ENCODE measurements at regions not wholly inside any gene's neighbourhood (a gene's known extent, or its start where the extent isn't known, plus 50 kb on each side); places are given as distances from the start of the nearest gene placed in this dataset.
"Not testable (repeated sequence)": the region's sequence is repeated elsewhere in the genome, so short reads cannot be mapped to it uniquely, and the experiment has no call there.

DNA sequence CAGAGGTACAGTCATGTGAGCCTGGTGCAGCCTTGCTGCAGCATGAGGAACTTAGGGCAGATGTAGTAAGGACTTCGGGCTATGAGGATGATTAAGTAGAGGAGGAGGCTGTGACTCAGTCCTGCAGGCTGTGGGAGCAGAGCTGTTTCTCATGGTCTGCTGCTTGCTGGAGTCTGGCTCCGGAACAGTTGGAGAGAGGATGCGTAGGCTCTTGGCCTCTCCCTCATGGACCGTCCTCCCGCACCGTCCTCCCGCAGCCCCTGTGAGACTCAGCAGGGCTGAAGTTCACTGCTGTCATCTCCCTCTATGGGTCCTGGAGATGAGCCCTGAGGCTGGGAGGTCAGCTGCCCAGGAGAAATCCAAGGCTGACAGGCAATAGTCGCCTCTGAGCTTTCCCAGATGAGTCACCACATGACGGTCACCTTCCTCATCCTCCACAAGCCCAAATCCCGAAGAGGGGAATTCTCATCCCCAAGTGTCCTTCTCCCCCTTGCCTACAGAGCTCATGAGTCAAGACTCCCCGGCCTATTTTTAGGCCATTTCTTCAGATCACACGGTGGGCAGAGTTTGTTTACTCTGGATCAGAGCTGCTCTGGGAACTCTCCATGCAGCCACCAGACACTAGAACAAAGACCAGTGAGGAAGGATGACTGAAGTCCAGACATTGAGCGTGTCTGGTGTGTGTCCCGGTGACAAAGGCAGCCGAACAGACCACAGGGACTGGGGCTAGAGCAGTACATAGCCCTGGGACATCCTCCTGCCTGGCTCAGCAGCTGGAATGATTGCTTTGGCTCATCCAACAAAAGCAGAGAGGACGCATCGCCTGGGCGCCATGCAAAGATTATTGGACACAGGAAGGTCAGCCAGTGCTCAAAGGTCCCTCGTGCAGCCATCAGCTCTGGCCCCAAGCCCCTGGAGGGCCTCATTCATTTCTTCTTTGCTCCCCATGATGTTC lies 134.5 kb downstream of the NPIPB11 start:
- DNase-seq: not testable (repeated sequence)

DNA sequence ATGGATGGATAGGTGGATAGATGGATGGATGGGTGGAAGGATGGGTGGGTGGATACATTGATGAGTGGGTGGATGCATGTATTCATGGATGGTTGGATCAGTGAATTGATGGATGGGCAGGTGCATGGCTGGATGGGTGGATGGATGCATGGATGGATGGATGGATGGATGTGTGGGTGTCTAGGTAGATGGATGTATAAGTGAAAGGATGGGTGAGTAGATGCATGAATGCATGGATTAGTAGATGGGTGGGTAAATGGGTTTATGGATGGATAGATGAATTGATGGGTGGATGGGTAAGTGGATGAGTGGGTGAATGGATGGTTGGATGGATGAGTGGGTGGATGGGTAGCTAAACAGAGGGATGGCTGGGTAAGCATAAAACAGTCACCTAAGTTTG lies 135.6 kb downstream of the NPIPB11 start:
- DNase-seq: not testable (repeated sequence)

DNA sequence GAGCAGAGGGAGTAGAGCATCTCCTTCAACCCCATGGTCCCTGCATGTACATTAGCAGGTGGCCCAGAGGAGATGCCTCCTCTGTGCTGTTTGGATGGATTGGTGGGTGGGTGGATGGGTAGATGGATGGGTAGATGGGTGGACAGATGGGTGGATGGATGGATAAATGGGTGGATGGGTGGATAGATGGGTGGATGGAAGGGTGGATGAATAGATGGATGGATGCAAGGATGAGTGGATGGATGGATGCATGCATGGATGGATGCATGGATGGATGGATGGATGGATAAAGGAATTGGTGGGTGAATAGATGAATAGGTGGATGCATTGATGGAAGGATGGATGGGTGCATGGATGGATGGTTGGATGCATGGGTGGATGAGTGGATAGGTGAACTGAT lies 136.5 kb downstream of the NPIPB11 start:
- not testable (repeated sequence) for DNase-seq

DNA sequence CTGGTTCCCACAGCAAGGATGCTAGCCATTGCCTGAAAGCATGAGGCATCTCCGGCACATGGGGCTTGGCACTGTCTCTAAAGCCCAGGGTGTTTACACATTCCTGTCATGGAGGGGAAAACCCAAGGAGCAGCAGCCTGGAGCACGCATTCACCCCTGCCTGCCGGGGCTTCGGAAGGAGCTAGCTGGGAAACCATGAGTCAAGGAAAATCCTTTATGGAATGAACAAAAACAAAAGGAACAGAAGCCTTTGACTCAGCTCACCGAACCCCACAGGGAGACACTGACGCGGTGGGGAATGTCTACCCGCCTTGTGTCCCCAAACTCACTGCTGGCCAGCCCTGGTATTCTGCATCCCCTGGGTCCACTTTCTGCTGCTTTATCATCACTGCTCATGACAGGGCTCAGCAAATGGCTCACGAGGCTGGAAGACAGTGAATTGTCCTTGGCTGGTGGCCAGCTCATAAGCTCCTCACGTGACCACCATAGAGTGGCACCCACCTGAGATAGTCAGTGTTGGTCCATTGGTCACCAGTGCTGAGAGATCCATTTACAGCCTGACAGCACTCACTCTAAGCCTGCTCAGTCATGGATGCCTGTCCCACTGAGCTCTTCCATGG lies 137.2 kb downstream of the NPIPB11 start:
- not testable (repeated sequence) for DNase-seq

DNA sequence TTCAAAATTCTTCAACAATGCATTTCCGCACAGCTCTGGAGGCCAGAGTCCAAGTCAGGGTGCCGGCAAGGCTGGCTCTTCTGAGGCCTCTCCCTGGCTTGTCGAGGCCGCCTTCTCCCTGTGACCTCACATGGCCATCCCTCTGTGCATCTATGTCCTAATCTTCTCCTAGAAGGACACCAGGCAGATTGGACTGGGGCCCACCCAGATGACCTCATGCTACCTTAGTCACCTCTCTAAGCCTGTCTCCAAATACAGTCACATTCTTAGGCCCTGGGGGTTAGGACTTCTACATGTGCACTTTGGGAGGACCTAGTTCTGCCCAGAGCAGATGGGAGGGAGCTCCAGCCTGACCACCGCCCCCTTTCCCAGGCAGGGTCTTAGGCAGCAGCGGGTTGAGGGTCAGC lies 137.7 kb downstream of the NPIPB11 start:
- DNase-seq: not testable (repeated sequence)

DNA sequence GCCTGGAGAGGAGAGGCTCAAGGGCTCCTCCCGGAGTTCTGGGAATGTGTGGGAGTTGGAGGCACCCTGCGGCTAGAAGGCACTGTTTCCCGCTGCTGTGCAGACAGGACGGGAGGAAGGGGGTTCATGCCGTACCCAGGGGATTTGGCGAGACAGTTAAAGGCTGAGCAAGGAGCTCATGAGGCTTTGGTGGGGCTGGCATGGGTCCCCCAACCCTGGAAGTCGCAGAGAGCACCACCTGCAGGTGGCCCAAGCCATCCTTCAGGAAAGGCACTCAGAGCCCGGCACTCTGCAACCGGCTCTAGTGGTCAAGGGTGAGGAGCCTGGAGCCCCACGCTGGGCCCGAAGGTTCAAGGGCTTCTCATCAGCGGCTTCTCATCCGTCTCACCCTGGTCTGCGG lies 138.2 kb downstream of the NPIPB11 start:
- DNase-seq: not testable (repeated sequence)

DNA sequence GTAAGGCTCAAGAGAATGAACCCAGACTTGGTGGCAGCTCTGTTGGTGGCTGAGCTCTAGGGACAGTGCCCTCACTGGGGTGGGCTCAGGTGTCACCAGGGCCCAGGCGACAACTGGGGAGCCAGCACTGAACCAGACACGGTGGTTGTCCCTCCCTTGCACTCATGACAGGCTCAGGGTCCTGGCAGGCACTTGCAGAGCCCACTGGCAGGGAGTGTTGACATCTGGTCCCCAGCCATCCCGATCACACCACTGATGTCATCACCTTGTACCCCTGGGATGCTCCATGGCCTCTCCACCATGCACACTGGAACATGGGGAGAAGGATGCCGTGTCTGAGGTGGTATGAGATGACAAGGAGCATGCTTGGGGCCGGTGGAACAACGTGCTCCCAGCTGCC lies 138.6 kb downstream of the NPIPB11 start:
- DNase-seq: not testable (repeated sequence)

DNA sequence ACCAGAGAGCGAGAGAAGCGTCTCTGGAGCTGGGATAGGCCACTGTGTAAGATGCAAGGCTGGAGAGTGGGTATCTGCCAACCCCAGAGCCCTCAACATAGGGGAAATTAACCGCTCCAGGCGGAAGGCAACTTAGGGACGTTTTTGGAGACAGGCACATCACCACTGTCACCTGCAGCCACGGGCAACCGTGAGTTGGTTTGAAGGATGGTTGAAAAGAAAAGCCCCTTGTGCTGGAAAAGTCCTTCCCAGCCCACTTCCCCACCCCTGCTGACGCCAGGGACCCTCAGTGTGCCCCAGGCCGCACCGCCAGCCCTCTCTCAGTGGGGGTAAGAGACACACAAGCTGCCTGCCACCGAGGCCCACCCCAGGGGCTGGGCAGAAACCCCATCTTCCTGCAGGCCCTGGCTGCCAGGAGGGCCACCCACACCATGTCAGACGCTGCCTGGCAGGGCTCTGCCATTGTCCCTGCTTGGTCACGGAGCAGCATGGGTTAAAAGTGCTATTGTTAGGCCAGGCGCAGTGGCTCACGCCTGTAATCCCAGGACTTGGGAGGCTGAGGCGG lies 139.4 kb downstream of the NPIPB11 start:
- DNase-seq: not testable (repeated sequence)

DNA sequence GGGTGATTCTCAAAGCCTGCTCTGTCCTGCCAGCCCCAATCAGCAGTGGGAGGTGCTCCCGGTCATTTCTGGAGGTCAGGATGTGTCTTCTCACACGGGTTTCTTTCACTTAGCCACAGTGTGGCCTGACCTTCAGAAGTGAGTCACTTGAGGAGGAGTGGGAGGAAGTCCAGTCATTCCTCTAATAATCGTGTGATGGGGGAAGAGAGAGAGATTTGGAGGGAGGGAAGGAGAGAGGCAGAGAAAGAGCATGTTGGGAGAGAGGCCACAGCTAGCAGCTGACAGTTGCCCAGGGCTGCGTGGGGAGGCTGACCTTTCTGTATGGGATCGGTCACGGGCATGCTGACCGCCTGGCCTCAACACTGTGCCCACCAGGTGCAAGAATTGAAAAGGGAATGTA lies 139.9 kb downstream of the NPIPB11 start:
- DNase-seq: not testable (repeated sequence)

DNA sequence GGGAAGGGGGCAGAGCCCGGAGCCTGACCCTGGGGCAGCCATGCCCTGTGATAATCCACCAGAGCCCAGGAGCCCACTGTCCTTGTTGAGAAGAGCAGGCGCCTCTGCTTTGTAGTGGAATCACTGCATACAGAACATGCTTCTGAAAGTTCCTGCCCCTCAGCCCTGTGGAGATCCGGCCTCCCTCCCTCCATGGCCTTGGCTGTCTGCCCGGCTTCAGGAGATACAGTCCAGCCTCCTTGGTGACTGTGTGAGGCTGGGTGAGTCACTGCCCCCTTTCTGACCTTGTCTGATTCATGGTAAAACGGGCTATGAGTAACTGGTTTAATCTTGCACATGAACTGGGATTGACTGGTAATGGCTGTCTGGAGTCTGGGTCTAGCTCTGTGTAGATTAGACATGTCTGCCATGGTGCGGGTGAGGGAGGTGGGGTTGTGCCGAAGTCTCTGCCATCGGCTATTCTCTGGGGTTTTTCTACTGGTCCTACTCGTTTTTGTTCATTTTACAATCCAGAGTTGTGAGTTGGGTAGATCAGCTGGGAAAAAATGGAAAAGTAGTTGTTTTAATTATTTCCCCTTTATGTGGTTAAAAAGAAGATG lies 141.2 kb downstream of the NPIPB11 start:
- DNase-seq: not testable (repeated sequence)

DNA sequence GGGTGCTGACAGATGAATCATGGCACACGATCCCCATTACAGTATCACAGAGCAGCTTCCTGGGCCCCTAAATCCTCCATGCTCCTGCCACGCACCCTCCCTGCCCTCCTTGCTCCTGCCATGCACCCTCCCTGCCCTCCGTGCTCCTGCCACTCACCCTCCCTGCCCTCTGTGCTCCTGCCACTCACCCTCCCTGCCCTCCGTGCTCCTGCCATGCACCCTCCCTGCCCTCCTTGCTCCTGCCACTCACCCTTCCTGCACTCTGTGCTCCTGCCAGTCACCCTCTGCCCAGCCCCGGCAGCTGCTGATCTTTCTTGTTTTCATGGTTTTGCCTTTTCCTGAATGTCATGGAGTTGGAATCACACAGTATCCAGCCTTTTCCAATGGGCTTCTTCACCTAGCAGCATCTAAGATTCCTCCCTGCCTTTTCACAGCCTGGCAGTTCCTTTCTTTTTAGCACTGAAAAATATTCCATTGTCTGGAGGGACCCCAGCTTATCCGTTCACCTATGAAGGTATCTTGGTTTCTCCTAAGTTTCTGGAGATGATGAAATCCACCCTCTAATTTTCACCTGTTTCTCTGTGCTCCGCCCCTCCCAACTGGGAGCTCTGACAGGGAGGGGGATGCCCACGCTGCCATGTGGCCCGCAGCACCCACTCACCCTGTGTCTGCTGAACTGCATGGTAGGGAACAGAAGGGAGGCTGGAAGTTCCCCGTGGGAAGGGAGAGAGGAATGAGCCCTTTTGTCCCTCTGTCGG lies 142.3 kb downstream of the NPIPB11 start:
- not testable (repeated sequence) for DNase-seq

DNA sequence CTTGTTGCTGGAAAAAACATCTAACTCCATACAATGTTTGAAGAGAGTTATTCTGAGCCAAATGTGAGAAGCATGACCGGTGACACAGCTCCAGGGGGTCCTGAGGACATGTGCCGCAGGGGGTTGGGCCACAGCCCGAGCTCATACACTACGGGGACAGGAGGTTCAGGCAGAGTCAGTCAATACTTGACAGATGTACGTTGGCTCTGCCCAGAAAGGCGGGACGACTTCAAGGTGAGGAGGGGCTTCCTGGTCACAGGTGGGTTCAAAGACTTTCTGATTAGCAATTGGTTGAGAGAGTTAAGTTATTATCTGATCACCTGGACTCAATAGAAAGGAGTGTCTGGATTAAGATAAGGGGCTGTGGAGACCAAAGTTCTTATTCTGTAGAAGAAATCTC lies 143.8 kb downstream of the NPIPB11 start:
- not testable (repeated sequence) for DNase-seq

DNA sequence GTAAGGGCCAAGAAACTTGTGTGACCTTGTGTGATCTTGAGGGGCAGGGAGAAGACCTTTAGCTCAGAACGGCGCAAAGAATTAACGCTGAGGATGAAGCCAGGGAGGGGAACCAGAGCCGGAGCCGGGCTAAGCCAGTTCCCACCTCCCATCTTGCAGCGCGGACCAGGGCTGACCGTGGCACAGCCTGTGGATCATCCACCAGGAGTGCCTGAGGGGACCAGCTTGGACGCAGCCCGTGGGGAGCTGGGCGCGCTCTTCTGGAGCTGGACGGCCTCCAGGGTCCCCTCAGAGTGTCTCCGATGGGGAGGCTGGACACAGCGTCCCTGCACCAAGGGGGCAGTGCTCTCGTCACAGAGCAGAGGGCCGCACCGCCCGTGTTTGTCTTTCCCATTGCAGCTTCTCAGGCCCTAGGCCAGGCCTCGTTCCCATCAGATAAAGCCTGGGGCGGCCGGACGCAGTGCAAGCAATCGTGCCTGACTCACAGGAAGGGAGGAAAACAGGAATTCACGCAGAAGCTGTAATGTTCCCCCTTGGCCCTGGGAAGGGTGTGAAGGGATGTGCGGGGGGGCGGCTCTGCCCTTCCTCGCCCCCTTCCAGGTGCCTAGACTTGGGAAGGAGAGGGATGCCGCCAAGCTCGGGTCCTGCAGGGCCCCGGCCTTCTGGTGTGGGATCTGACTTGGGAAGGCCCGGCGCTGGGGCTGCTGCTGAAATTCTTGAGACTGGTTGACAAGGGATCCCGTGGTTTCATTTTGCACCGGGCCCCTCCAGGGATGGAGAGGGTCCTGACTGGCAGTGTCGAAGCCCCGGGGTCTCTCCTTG lies 144.9 kb downstream of the NPIPB11 start:
- DNase-seq: not testable (repeated sequence)

DNA sequence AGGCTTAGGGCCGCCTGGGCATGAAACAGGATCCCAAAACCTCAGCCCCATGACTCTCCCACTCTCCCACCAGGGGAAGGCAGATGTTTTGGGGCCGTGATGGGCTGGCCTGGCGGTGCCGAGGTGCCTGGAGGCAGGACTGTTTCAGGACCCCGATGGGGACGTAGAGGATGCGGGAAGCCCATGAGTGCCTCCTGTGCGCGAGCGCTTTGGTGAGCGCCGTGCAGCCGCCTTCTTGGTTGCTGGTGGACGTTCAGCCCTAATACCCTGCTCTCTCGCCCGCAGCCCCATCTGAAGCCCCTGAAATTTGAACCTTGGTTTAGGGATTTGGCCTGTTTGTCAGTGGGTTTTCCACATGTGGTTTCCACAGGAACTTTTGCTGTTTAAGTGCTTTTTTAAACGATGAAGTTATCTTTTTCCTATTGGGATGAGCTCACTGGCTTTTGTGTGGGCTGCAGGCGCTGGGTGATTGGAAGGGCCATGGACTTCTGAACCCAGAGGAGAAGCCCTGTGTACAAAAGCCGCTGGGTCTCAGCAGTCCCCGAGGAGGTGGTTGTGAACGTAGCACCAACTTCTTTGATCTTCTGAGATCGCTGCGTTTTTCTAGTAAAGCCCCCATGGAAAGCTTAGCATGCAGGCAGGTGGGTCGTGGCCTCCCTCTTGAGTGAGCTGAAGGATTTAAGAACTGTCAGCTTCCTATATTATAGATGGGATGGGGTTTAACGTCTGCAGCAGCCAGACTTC lies 145.7 kb downstream of the NPIPB11 start:
- not testable (repeated sequence) for DNase-seq

DNA sequence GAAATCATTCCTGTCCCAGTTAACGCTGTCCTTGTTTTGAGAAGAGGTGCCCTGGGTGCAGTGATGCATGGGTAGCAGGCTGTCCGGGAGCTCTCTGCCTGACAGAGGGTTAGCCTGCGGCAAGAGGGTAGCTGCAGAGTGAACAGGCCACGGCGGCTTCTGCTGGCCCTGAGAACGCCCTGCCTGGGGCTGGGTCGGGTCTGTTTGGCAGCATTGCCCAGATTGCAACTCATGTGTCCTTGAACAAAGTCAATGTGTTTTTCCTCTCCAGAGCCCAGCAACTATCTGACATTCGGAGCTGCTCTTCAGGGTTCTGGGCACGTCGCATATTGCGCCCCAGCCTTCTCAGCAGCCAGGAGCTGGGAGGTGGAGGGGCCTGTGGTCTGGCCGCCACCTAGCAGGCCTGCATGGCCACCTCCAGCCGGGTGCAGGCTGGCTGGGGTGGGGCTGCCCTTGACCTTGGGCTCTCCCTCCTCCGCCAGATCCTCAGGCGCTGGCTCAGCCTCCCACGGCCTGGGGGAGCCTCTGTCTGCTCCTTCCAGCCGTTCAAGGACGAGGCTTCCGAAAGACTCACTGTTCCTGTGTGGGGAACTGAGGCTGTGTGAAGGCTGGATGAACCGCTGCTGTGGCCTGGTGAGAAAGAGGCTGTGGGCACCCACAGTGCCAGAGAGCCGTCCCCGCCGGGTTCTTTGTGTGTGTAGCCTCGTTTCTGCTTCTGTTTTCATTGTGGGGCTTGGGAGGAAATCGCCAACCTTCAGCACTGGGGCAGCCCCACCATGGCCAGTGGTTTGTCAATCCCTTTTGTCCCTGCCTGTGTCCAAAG lies 146.7 kb downstream of the NPIPB11 start:
- DNase-seq: not testable (repeated sequence)

DNA sequence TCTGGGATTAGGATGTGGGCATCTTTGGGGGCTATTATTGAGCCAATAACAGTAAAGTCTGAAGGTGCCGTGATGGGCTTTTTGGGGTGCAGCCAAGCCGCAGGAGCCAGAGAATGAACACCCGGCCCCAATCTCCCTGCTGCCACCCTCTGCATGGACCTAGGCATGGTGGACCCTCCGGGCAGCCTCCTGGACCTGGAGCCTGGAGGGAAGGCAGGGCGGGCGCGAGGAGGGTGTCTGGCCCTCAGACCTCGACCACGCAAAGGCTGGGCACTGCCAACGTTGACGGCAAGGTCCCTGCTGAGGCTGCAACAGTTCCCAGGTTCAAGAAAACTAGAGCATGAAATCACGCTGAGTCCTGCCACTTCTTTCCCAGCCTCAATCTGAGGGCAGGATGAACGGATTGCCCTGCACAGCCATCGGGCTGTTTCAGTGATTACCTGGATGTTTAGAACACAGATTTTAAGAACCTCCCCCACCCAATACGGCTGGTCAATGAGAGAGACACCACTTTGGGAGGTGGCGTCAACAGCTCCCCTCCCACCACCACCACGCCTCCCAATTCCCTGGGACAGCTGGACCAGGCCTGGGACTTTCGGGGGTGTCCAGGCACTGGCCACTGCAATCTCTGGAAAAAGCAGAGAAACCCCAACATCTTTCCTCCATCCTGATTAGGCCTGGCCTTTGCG lies 147.4 kb downstream of the NPIPB11 start:
- not testable (repeated sequence) for DNase-seq

DNA sequence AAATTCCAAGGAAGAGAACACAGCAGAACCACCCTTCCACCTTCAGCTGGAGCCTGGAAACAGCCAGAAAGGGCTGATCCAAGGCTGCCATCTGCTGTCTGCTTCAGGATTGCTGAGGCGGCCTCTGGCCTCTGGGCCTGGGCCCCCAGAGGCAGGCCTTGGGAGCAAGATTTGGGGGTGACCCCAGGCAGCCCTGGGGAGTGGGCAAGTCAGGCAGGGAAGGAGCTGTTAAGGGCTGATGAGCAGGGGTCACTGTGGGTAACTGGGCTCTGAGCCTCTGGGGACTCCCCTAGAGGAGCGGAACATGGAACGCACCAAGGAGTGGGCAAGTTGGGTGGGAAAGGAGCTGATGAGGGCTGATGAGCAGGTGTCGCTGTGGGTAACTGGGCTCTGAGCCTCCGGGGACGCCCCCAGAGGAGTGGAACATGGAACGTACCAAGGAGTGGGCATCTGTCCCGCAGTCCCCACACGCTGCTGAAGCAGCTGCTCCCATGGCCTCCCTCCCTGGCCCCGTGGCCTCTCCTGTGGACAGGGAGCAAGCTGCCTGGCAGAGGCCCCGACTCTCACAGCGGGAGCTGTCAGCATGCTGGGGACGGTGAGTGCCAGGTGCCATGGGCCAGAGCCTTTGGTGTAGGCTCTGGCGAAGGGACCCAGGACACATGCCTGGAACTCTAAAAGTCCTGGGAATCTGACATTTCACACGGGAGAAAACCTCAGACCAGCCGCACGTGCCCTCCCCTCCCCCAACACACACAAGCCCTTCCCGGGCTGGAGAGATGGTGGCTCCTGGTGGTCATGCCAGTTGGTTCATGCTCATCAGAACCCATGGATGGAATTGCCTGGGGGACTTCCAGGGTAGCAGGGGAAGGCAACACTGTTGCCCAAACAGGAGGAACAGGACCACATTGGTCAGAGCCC lies 148.8 kb downstream of the NPIPB11 start:
- DNase-seq: not testable (repeated sequence)

DNA sequence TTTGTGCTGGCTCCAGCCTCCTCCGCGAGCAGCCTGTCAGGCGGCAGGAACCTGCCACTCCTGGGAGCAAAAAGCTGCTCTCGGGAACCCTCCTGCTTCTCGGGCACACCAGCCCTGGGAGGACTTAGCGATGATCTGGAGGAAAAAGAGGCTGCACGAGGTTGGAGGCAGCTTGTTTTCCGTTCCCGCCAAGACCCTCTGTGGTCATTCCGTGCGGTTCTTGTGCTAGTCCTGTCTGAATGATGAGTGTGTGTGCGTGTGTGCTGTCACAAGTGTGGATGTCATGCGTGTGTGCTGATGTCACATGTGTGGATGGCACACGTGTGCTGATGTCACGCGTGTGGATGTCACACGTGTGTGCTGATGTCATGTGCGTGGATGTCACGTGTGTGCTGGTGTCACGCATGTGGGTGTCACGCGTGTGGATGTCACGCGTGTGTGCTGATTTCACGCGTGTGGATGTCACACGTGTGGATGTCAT lies 150.0 kb downstream of the NPIPB11 start:
- no peak for DNase-seq
